Epidermal melanocyte (primary cell): ENCODE measurements at regions not wholly inside any gene's neighbourhood (a gene's known extent, or its start where the extent isn't known, plus 50 kb on each side); places are given as distances from the start of the nearest gene placed in this dataset.

ENCODE experiments used
- DNase-seq: peaks from one replicate; pipeline ENCODE4 v3.0.0; 2011; ENCODE audit warnings: low spot score; ENCODE audit not compliant: insufficient read length

- DNase-seq, result no peak
Measured at GRCh38 chr2:164182116-164182627, 439.1 kb downstream of the GRB14 start.

GRCh38 chr2:164178835-164179465 lies 442.3 kb downstream of the GRB14 start:
- no peak for DNase-seq

- DNase-seq, result no peak
Measured at GRCh38 chr2:164164602-164165001, 428.8 kb upstream of the FIGN start.

- DNase-seq, result no peak
Measured at GRCh38 chr2:164155558-164155957, 419.8 kb upstream of the FIGN start.

- DNase-seq, result no peak
Measured at GRCh38 chr2:164151522-164151921, 415.7 kb upstream of the FIGN start.

- DNase-seq, result no peak
Measured at GRCh38 chr2:164150604-164151003, 414.8 kb upstream of the FIGN start.

- no peak for DNase-seq
Measured at GRCh38 chr2:164146441-164146840, 410.6 kb upstream of the FIGN start.

GRCh38 chr2:164145093-164145987 lies 409.5 kb upstream of the FIGN start:
- DNase-seq, result no peak

GRCh38 chr2:164143183-164143930 lies 407.5 kb upstream of the FIGN start:
- no peak for DNase-seq

- DNase-seq, result no peak
Measured at GRCh38 chr2:164142755-164143154, 406.9 kb upstream of the FIGN start.

GRCh38 chr2:164141271-164141670 lies 405.5 kb upstream of the FIGN start:
- no peak for DNase-seq

GRCh38 chr2:164138750-164139149 lies 402.9 kb upstream of the FIGN start:
- no peak for DNase-seq

- DNase-seq, result no peak
Measured at GRCh38 chr2:164134336-164134735, 398.5 kb upstream of the FIGN start.

- DNase-seq, result no peak
Measured at GRCh38 chr2:164127971-164128527, 392.2 kb upstream of the FIGN start.

GRCh38 chr2:164126960-164127660 lies 391.3 kb upstream of the FIGN start:
- no peak for DNase-seq

GRCh38 chr2:164115806-164116205 lies 380.0 kb upstream of the FIGN start:
- no peak for DNase-seq

GRCh38 chr2:164114937-164115336 lies 379.1 kb upstream of the FIGN start:
- no peak for DNase-seq

GRCh38 chr2:164112105-164112504 lies 376.3 kb upstream of the FIGN start:
- DNase-seq, result no peak

GRCh38 chr2:164110515-164110914 lies 374.7 kb upstream of the FIGN start:
- DNase-seq, result no peak

GRCh38 chr2:164109006-164109405 lies 373.2 kb upstream of the FIGN start:
- no peak for DNase-seq

GRCh38 chr2:164103271-164103670 lies 367.5 kb upstream of the FIGN start:
- DNase-seq, result no peak
